Activated CD8-positive, alpha-beta T cell treated with anti-CD3 and anti-CD28 coated beads for 36 hours (primary cell): ENCODE measurements at regions not wholly inside any gene's neighbourhood (a gene's known extent, or its start where the extent isn't known, plus 50 kb on each side); places are given as distances from the start of the nearest gene placed in this dataset.

Experiments
- ATAC-seq: fragments of 200-7000 bp; cut with Tn5 transposase; one replicate; pipeline ENCODE4 v1.10.0; 2021; ENCODE audit warnings: mild to moderate bottlenecking, moderate library complexity
- CTCF ChIA-PET: fragments of 350-600 bp; sonication (Branson Sonifier 250); formaldehyde crosslinking; loops from one replicate; lab custom pipeline; 2021; ENCODE audit warnings: antibody characterized with exemption; lab: Charles Lee
- POLR2A ChIA-PET: fragments of 350-600 bp; sonication (Branson Sonifier 250); formaldehyde crosslinking; loops from one replicate; lab custom pipeline; 2021; ENCODE audit warnings: antibody characterized with exemption; lab: Charles Lee
- DNase-seq: peaks from one replicate; pipeline ENCODE4 v3.0.0-alpha.2; 2020
- H3K27ac Mint-ChIP-seq: one replicate; pipeline ENCODE4 v1.8.0; 2021; ENCODE audit warnings: mild to moderate bottlenecking, mixed read lengths
- H3K27me3 Mint-ChIP-seq: one replicate; pipeline ENCODE4 v1.8.0; 2021; ENCODE audit warnings: mixed read lengths
- H3K36me3 Mint-ChIP-seq: one replicate; pipeline ENCODE4 v1.8.0; 2021; ENCODE audit warnings: low read depth, mixed read lengths
- H3K4me1 Mint-ChIP-seq: one replicate; pipeline ENCODE4 v1.8.0; 2021; ENCODE audit warnings: low read depth, mixed read lengths
- H3K4me3 Mint-ChIP-seq: one replicate; pipeline ENCODE4 v1.8.0; 2021; ENCODE audit warnings: mild to moderate bottlenecking, moderate library complexity, mixed read lengths
- H3K9me3 Mint-ChIP-seq: one replicate; pipeline ENCODE4 v1.8.0; 2021; ENCODE audit warnings: mixed read lengths
- CTCF ChIP-seq: fragments of 200-600 bp; IDR thresholded peaks from one replicate; pipeline ENCODE4 v1.8.0; 2022; ENCODE audit warnings: antibody characterized with exemption, mild to moderate bottlenecking
- intact Hi-C: fragments of 100-400 bp; cut with micrococcal nuclease; formaldehyde crosslinking; loops from one replicate; pipeline ENCODE4 v1.10.0; 2022

GRCh38 chr20:24153101-24154040 lies 164.8 kb upstream of the GGTLC1 start:
- H3K27ac Mint-ChIP-seq, result no peak overlapping the region
- ATAC-seq (no peak), DNase-seq (no peak)
- H3K4me1 Mint-ChIP-seq, result peaks cover 3% of the 10 kb centered on the region
- CTCF ChIA-PET, result interaction anchor here (1.5 kb wide), 1 partner anchor 10 kb away, joined by 4 read pairs; no protein-coding TSS in a partner anchor
- intact Hi-C loops, result no loop called here
- no peaks in the 10 kb centered on the region for H3K36me3 Mint-ChIP-seq
- H3K9me3 Mint-ChIP-seq, result no peaks in the 10 kb centered on the region
- peaks cover 2% of the 10 kb centered on the region for H3K27me3 Mint-ChIP-seq
- no peak overlapping the region for H3K4me3 Mint-ChIP-seq
- POLR2A ChIA-PET, result no interaction called here
- no peak for TF ChIP-seq CTCF

- POLR2A ChIA-PET, result no interaction called here
- DNase-seq (no peak), ATAC-seq (no peak)
- peaks cover 7% of the 10 kb centered on the region for H3K4me1 Mint-ChIP-seq
- no peak overlapping the region for H3K27ac Mint-ChIP-seq
- H3K9me3 Mint-ChIP-seq, result no peaks in the 10 kb centered on the region
- CTCF ChIA-PET, result interaction anchor here (1.0 to 1.6 kb wide), 3 partner anchors 9 to 12 kb away, joined by 3 to 4 read pairs (median 4); no protein-coding TSS in a partner anchor
- TF ChIP-seq CTCF, result no peak
- peaks cover 2% of the 10 kb centered on the region for H3K27me3 Mint-ChIP-seq
- H3K4me3 Mint-ChIP-seq, result no peak overlapping the region
- intact Hi-C loops, result no loop called here
- no peaks in the 10 kb centered on the region for H3K36me3 Mint-ChIP-seq
Measured at GRCh38 chr20:24151621-24152294, 163.2 kb upstream of the GGTLC1 start.

- Mint-ChIP-seq H3K4me3 (no peak overlapping the region), H3K9me3 (no peaks in the 10 kb centered on the region), H3K36me3 (no peaks in the 10 kb centered on the region), H3K27me3 (peaks cover 2% of the 10 kb centered on the region), H3K4me1 (peaks cover 7% of the 10 kb centered on the region), H3K27ac (no peak overlapping the region)
- DNase-seq (no peak), ATAC-seq (no peak)
- no peak for TF ChIP-seq CTCF
- ChIA-PET POLR2A (no interaction called here), CTCF (interaction anchor here (0.9 to 1.6 kb wide), 2 partner anchors 10 to 13 kb away, joined by 3 to 4 read pairs; no protein-coding TSS in a partner anchor)
- intact Hi-C loops, result no loop called here
Measured at GRCh38 chr20:24150406-24150805, 161.8 kb upstream of the GGTLC1 start.

- H3K4me3 Mint-ChIP-seq, result no peak overlapping the region
- no peak for TF ChIP-seq CTCF
- no peaks in the 10 kb centered on the region for H3K9me3 Mint-ChIP-seq
- POLR2A ChIA-PET, result no interaction called here
- ATAC-seq (no peak), DNase-seq (no peak)
- H3K27me3 Mint-ChIP-seq, result peaks cover 2% of the 10 kb centered on the region
- no peaks in the 10 kb centered on the region for H3K36me3 Mint-ChIP-seq
- CTCF ChIA-PET, result interaction anchor here (0.9 to 1.6 kb wide), 2 partner anchors 11 to 13 kb away, joined by 3 to 4 read pairs; no protein-coding TSS in a partner anchor
- H3K27ac Mint-ChIP-seq, result no peak overlapping the region
- intact Hi-C loops, result no loop called here
- peaks cover 7% of the 10 kb centered on the region for H3K4me1 Mint-ChIP-seq
Measured at GRCh38 chr20:24149881-24150307, 161.3 kb upstream of the GGTLC1 start.
